ENCODE measurements at regions not wholly inside any gene's neighbourhood (a gene's known extent, or its start where the extent isn't known, plus 50 kb on each side); places are given as distances from the start of the nearest gene placed in this dataset.

- DNase-seq = no peak
- ATAC-seq = peak in 1 of 2 donors; percentile 45
- Histone ChIP-seq H3K4me3 (no peak overlapping the region), H3K27me3 (ENCODE audit: low read depth) (peaks cover 4% of the 10 kb centered on the region), H3K4me1 (no peaks in the 10 kb centered on the region), H3K9me3 (no peaks in the 10 kb centered on the region), H3K27ac (no peak overlapping the region), H3K36me3 (no peaks in the 10 kb centered on the region)
- intact Hi-C loops (cut with DNase I) = no loop called here
- TF ChIP-seq CTCF (IDR thresholded peaks at IDR 0.05) = no peak
Measured at GRCh38 chr1:22196041-22196440, 53.1 kb upstream of the WNT4 start.

- no peaks in the 10 kb centered on the region for H3K4me1 ChIP-seq
- H3K36me3 ChIP-seq = no peaks in the 10 kb centered on the region
- TF ChIP-seq CTCF (IDR thresholded peaks at IDR 0.05) = no peak
- intact Hi-C loops (cut with DNase I) = no loop called here
- H3K27ac ChIP-seq = no peak overlapping the region
- H3K4me3 ChIP-seq = no peak overlapping the region
- H3K27me3 ChIP-seq (ENCODE audit: low read depth) = peaks cover 4% of the 10 kb centered on the region
- DNase-seq (no peak), ATAC-seq (no peak)
- H3K9me3 ChIP-seq = no peaks in the 10 kb centered on the region
Measured at GRCh38 chr1:22196641-22197040, 53.7 kb upstream of the WNT4 start.

- Histone ChIP-seq H3K27me3 (ENCODE audit: low read depth) (peaks cover 4% of the 10 kb centered on the region), H3K27ac (no peak overlapping the region), H3K4me3 (no peak overlapping the region), H3K4me1 (no peaks in the 10 kb centered on the region), H3K36me3 (no peaks in the 10 kb centered on the region), H3K9me3 (no peaks in the 10 kb centered on the region)
- no peak for DNase-seq
- intact Hi-C loops (cut with DNase I) = no loop called here
- no peak for TF ChIP-seq CTCF (IDR thresholded peaks at IDR 0.05)
- no peak for ATAC-seq
Measured at GRCh38 chr1:22197644-22198043, 54.7 kb upstream of the WNT4 start.

GRCh38 chr1:22201023-22201422 is 58.1 kb upstream of the WNT4 start:
- Histone ChIP-seq H3K4me1 (peaks cover 11% of the 10 kb centered on the region), H3K27ac (no peak overlapping the region), H3K4me3 (no peak overlapping the region), H3K9me3 (no peaks in the 10 kb centered on the region), H3K27me3 (ENCODE audit: low read depth) (no peaks in the 10 kb centered on the region), H3K36me3 (no peaks in the 10 kb centered on the region)
- DNase-seq (no peak), ATAC-seq (no peak)
- TF ChIP-seq CTCF (IDR thresholded peaks at IDR 0.05) = no peak
- intact Hi-C loops (cut with DNase I) = no loop called here

- no peak for ATAC-seq
- Histone ChIP-seq H3K27ac (no peak overlapping the region), H3K9me3 (no peaks in the 10 kb centered on the region), H3K27me3 (ENCODE audit: low read depth) (peaks cover 13% of the 10 kb centered on the region), H3K4me3 (no peak overlapping the region), H3K36me3 (no peaks in the 10 kb centered on the region), H3K4me1 (peaks cover 11% of the 10 kb centered on the region)
- TF ChIP-seq CTCF (IDR thresholded peaks at IDR 0.05) = no peak
- intact Hi-C loops (cut with DNase I) = no loop called here
- DNase-seq = no peak
Measured at GRCh38 chr1:22203335-22203734, 60.4 kb upstream of the WNT4 start.
